ENCODE measurements at regions not wholly inside any gene's neighbourhood (a gene's known extent, or its start where the extent isn't known, plus 50 kb on each side); places are given as distances from the start of the nearest gene placed in this dataset.

DNA sequence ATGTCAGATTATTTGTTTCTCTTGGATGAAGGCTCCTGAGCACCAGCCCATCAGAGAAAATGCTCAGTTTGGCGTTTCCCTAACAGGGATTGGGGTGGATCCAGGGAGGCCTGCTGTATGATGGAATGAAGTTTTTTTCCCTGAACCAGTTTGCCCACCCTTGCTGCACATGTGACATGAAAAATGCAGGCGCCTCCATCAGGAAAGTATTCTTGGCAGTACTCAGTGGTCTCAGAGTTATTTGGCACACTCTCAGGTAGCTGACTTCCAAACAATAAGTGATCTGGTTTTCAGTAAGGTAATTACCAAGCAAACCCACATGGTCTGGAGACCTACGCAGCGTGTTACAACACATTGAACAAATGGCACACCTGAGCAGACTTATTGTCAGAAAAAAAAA lies 254.9 kb downstream of the PAX3 start:
- DNase-seq = no peak
- peaks cover 2% of the 10 kb centered on the region for H3K27me3 Mint-ChIP-seq (ENCODE audit: unreplicated experiment)
- H3K9me3 Mint-ChIP-seq (ENCODE audit: unreplicated experiment) = no peaks in the 10 kb centered on the region
- H3K4me1 Mint-ChIP-seq (ENCODE audit: low read depth, unreplicated experiment) = no peaks in the 10 kb centered on the region
- no peaks in the 10 kb centered on the region for H3K36me3 Mint-ChIP-seq (ENCODE audit: unreplicated experiment)
- H3K4me3 Mint-ChIP-seq (ENCODE audit: unreplicated experiment) = no peak overlapping the region
- TF ChIP-seq, protein P1, sequence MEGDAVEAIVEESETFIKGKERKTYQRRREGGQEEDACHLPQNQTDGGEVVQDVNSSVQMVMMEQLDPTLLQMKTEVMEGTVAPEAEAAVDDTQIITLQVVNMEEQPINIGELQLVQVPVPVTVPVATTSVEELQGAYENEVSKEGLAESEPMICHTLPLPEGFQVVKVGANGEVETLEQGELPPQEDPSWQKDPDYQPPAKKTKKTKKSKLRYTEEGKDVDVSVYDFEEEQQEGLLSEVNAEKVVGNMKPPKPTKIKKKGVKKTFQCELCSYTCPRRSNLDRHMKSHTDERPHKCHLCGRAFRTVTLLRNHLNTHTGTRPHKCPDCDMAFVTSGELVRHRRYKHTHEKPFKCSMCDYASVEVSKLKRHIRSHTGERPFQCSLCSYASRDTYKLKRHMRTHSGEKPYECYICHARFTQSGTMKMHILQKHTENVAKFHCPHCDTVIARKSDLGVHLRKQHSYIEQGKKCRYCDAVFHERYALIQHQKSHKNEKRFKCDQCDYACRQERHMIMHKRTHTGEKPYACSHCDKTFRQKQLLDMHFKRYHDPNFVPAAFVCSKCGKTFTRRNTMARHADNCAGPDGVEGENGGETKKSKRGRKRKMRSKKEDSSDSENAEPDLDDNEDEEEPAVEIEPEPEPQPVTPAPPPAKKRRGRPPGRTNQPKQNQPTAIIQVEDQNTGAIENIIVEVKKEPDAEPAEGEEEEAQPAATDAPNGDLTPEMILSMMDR (IDR thresholded peaks at IDR 0.05; ENCODE audit: partially characterized antibody, unreplicated experiment) = no peak
- no peak overlapping the region for H3K27ac Mint-ChIP-seq (ENCODE audit: unreplicated experiment)

DNA sequence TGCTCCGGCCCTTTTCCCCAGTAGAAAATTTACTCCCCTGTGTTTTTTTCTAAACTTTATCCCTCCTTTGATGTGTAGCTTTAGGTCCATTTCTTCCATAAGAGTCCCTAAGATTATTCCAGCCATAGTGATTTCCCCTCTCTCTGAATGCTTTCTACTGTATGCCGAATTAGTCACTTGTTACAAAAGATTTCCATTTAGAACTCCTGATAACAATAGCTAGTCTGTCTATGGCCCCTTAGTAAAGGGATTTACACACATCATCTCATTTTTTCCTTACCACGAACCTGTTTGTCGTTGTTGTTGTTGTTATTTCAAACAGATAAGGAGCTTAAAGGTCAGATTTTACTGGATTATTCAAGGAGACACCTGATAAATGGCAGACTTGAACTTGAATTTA lies 256.1 kb downstream of the PAX3 start:
- H3K27me3 Mint-ChIP-seq (ENCODE audit: unreplicated experiment) = peaks cover 2% of the 10 kb centered on the region
- no peak overlapping the region for H3K4me3 Mint-ChIP-seq (ENCODE audit: unreplicated experiment)
- no peak for DNase-seq
- no peaks in the 10 kb centered on the region for H3K36me3 Mint-ChIP-seq (ENCODE audit: unreplicated experiment)
- H3K27ac Mint-ChIP-seq (ENCODE audit: unreplicated experiment) = no peak overlapping the region
- no peaks in the 10 kb centered on the region for H3K4me1 Mint-ChIP-seq (ENCODE audit: low read depth, unreplicated experiment)
- H3K9me3 Mint-ChIP-seq (ENCODE audit: unreplicated experiment) = no peaks in the 10 kb centered on the region
- TF ChIP-seq, protein P1 (IDR thresholded peaks at IDR 0.05; ENCODE audit: partially characterized antibody, unreplicated experiment) = no peak

DNA sequence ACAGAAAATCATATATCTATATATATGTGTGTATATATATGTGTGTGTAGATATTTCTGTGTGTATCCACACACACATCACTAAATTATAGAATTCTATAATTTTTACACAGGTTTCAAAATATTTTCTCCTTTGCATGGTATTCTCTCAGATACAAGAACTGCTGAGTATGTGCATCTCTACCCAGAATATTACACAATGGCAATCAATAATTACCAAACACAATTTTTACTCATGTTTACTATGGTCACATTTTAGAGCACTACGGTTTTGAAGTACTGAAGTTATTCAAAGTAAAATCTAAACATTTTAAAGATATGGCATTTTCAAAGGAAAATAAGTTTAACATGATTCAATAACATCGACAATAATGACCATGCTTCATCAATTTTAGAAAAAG lies 258.5 kb downstream of the PAX3 start:
- Mint-ChIP-seq H3K4me1 (ENCODE audit: low read depth, unreplicated experiment) (no peaks in the 10 kb centered on the region), H3K27me3 (ENCODE audit: unreplicated experiment) (no peaks in the 10 kb centered on the region), H3K27ac (ENCODE audit: unreplicated experiment) (no peak overlapping the region), H3K36me3 (ENCODE audit: unreplicated experiment) (no peaks in the 10 kb centered on the region), H3K9me3 (ENCODE audit: unreplicated experiment) (no peaks in the 10 kb centered on the region), H3K4me3 (ENCODE audit: unreplicated experiment) (no peak overlapping the region)
- no peak for DNase-seq
- TF ChIP-seq, protein P1 (IDR thresholded peaks at IDR 0.05; ENCODE audit: partially characterized antibody, unreplicated experiment) = no peak

DNA sequence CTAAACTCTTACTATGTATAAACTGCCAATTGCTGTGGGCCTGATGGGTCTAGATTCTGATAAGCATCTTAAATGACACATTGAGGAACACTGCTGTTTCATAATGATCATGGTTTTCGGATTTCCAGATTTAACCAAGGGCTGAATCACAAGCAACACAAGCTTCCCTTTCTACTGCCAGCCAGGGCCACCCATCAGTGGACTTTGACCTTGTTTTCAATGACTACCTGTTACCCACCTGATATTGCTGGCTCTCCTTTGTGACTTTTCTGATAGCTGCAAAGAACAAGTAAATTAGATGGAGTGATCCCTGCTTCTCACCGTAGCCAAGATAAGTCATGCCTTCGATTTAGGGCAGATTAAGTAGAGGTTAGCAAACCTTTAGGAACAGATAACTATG lies 259.0 kb downstream of the PAX3 start:
- Mint-ChIP-seq H3K4me3 (ENCODE audit: unreplicated experiment) (no peak overlapping the region), H3K36me3 (ENCODE audit: unreplicated experiment) (no peaks in the 10 kb centered on the region), H3K9me3 (ENCODE audit: unreplicated experiment) (no peaks in the 10 kb centered on the region), H3K4me1 (ENCODE audit: low read depth, unreplicated experiment) (no peaks in the 10 kb centered on the region), H3K27ac (ENCODE audit: unreplicated experiment) (no peak overlapping the region), H3K27me3 (ENCODE audit: unreplicated experiment) (no peaks in the 10 kb centered on the region)
- DNase-seq = no peak
- TF ChIP-seq, protein P1 (IDR thresholded peaks at IDR 0.05; ENCODE audit: partially characterized antibody, unreplicated experiment) = no peak

DNA sequence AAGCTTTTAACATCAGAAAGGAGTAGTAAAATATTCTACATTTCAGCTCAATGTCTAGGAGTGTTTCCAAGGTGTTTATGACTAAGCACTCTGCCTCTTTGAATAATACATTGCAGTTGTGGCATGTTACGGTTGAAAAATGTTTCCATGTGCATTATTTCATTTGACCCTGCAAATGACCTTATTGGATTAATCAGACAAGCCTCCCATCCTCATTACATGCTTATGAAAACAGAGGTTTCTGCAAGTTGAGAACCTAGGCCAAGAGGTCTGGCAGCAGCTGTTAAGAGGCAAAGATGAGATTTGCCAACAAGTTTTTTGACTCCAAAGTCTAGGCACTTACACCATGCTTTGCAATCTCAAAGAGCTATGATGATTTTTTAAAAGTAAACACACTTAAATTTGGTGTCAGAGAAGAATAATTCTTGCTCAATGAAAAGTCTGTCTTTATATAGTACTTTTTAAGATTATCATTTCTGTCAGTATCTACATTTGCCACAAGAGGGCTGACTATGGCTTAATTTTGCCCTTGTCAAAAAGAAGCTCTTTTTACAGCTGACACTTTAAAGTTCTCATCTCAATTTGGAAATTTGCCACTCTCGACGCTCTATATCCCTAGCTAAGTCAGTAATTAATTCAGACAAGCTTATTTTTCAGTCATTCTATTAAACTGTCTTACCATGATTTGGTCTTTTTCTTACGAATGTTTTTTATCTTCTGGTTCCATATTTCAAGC lies 260.6 kb downstream of the PAX3 start:
- H3K27me3 Mint-ChIP-seq (ENCODE audit: unreplicated experiment) = no peaks in the 10 kb centered on the region
- H3K9me3 Mint-ChIP-seq (ENCODE audit: unreplicated experiment) = no peaks in the 10 kb centered on the region
- H3K36me3 Mint-ChIP-seq (ENCODE audit: unreplicated experiment) = no peaks in the 10 kb centered on the region
- no peak overlapping the region for H3K4me3 Mint-ChIP-seq (ENCODE audit: unreplicated experiment)
- TF ChIP-seq, protein P1 (IDR thresholded peaks at IDR 0.05; ENCODE audit: partially characterized antibody, unreplicated experiment) = peak; percentile 73
- DNase-seq = no peak
- H3K27ac Mint-ChIP-seq (ENCODE audit: unreplicated experiment) = no peak overlapping the region
- no peaks in the 10 kb centered on the region for H3K4me1 Mint-ChIP-seq (ENCODE audit: low read depth, unreplicated experiment)

All from glutamatergic neuron (in vitro differentiated cells).